Right renal pelvis (tissue), 4 donors: ENCODE measurements at regions not wholly inside any gene's neighbourhood (a gene's known extent, or its start where the extent isn't known, plus 50 kb on each side); places are given as distances from the start of the nearest gene placed in this dataset.
"Not testable (repeated sequence)": the region's sequence is repeated elsewhere in the genome, so short reads cannot be mapped to it uniquely, and the experiment has no call there.

Source experiments
- DNase-seq, 4 donors: peaks; one replicate each; pipeline ENCODE4 v3.0.0-alpha.2; 2013; ENCODE audit warnings: low read depth in 4 of 4, low spot score in 3 of 4, missing footprints in 1 of 4

- DNase-seq, result not testable (repeated sequence)
Observed at GRCh38 chr4:118494437-118494836, 141.6 kb upstream of the PRSS12 start.

- not testable (repeated sequence) for DNase-seq
Observed at GRCh38 chr4:118502967-118503366, 150.2 kb upstream of the PRSS12 start.

- DNase-seq, result not testable (repeated sequence)
Observed at GRCh38 chr4:118504927-118505326, 152.1 kb upstream of the PRSS12 start.

- DNase-seq, result not testable (repeated sequence)
Observed at GRCh38 chr4:118505491-118505890, 152.7 kb upstream of the PRSS12 start.

GRCh38 chr4:118512870-118513269 lies 160.1 kb upstream of the PRSS12 start:
- not testable (repeated sequence) for DNase-seq

GRCh38 chr4:118514332-118514731 lies 161.5 kb upstream of the PRSS12 start:
- DNase-seq, result not testable (repeated sequence)

- not testable (repeated sequence) for DNase-seq
Observed at GRCh38 chr4:118516107-118516506, 163.3 kb upstream of the PRSS12 start.

- DNase-seq, result not testable (repeated sequence)
Observed at GRCh38 chr4:118530107-118530506, 155.1 kb upstream of the METTL14 start.

GRCh38 chr4:118531947-118532346 lies 153.2 kb upstream of the METTL14 start:
- DNase-seq, result not testable (repeated sequence)

GRCh38 chr4:118535788-118536187 lies 149.4 kb upstream of the METTL14 start:
- not testable (repeated sequence) for DNase-seq

- not testable (repeated sequence) for DNase-seq
Observed at GRCh38 chr4:118539412-118540077, 145.6 kb upstream of the METTL14 start.

- not testable (repeated sequence) for DNase-seq
Observed at GRCh38 chr4:118556576-118556975, 128.6 kb upstream of the METTL14 start.

- DNase-seq, result no peak
Observed at GRCh38 chr4:118557298-118557851, 127.8 kb upstream of the METTL14 start.

GRCh38 chr4:118558188-118558587 lies 127.0 kb upstream of the METTL14 start:
- not testable (repeated sequence) for DNase-seq

- not testable (repeated sequence) for DNase-seq
Observed at GRCh38 chr4:118561559-118561958, 123.6 kb upstream of the METTL14 start.

GRCh38 chr4:118566003-118566513 lies 119.1 kb upstream of the METTL14 start:
- not testable (repeated sequence) for DNase-seq

- DNase-seq, result not testable (repeated sequence)
Observed at GRCh38 chr4:118572991-118573390, 112.2 kb upstream of the METTL14 start.

GRCh38 chr4:118574251-118574913 lies 110.8 kb upstream of the METTL14 start:
- DNase-seq, result not testable (repeated sequence)

GRCh38 chr4:118575057-118575456 lies 110.1 kb upstream of the METTL14 start:
- not testable (repeated sequence) for DNase-seq

GRCh38 chr4:118575726-118576125 lies 109.5 kb upstream of the METTL14 start:
- not testable (repeated sequence) for DNase-seq

GRCh38 chr4:118576709-118577219 lies 108.4 kb upstream of the METTL14 start:
- DNase-seq, result not testable (repeated sequence)
